ENCODE measurements at regions not wholly inside any gene's neighbourhood (a gene's known extent, or its start where the extent isn't known, plus 50 kb on each side); places are given as distances from the start of the nearest gene placed in this dataset.

GRCh38 chr2:19759880-19760279, 141.9 kb downstream of the TTC32 start:
- DNase-seq, result no peak
- Mint-ChIP-seq H3K27ac (no peak overlapping the region), H3K27me3 (peaks cover 3% of the 10 kb centered on the region), H3K36me3 (ENCODE audit: low read depth) (no peaks in the 10 kb centered on the region), H3K4me1 (no peaks in the 10 kb centered on the region), H3K9me3 (no peaks in the 10 kb centered on the region), H3K4me3 (no peak overlapping the region)
- intact Hi-C loops (cut with micrococcal nuclease), result no loop called here

GRCh38 chr2:19758658-19759057, 143.1 kb downstream of the TTC32 start:
- no peak for DNase-seq
- no peak overlapping the region for H3K27ac Mint-ChIP-seq
- H3K27me3 Mint-ChIP-seq, result peaks cover 3% of the 10 kb centered on the region
- H3K36me3 Mint-ChIP-seq (ENCODE audit: low read depth), result no peaks in the 10 kb centered on the region
- H3K4me1 Mint-ChIP-seq, result no peaks in the 10 kb centered on the region
- no peak overlapping the region for H3K4me3 Mint-ChIP-seq
- no peaks in the 10 kb centered on the region for H3K9me3 Mint-ChIP-seq
- intact Hi-C loops (cut with micrococcal nuclease), result no loop called here

- intact Hi-C loops (cut with micrococcal nuclease), result no loop called here
- H3K9me3 Mint-ChIP-seq, result no peaks in the 10 kb centered on the region
- H3K4me3 Mint-ChIP-seq, result no peak overlapping the region
- DNase-seq, result no peak
- H3K4me1 Mint-ChIP-seq, result no peaks in the 10 kb centered on the region
- H3K27ac Mint-ChIP-seq, result no peak overlapping the region
- peaks cover 3% of the 10 kb centered on the region for H3K27me3 Mint-ChIP-seq
- H3K36me3 Mint-ChIP-seq (ENCODE audit: low read depth), result no peaks in the 10 kb centered on the region
Observed at GRCh38 chr2:19757586-19757985, 144.2 kb downstream of the TTC32 start.

- intact Hi-C loops (cut with micrococcal nuclease), result no loop called here
- no peak for DNase-seq
- Mint-ChIP-seq H3K27me3 (peaks cover 3% of the 10 kb centered on the region), H3K4me1 (no peaks in the 10 kb centered on the region), H3K9me3 (no peaks in the 10 kb centered on the region), H3K36me3 (ENCODE audit: low read depth) (no peaks in the 10 kb centered on the region), H3K27ac (no peak overlapping the region), H3K4me3 (no peak overlapping the region)
Observed at GRCh38 chr2:19754907-19755306, 146.9 kb downstream of the TTC32 start.

GRCh38 chr2:19753818-19754217, 148.0 kb downstream of the TTC32 start:
- intact Hi-C loops (cut with micrococcal nuclease), result no loop called here
- Mint-ChIP-seq H3K27me3 (peaks cover 2% of the 10 kb centered on the region), H3K27ac (no peak overlapping the region), H3K9me3 (no peaks in the 10 kb centered on the region), H3K4me3 (no peak overlapping the region), H3K36me3 (ENCODE audit: low read depth) (no peaks in the 10 kb centered on the region), H3K4me1 (no peaks in the 10 kb centered on the region)
- no peak for DNase-seq

- no peaks in the 10 kb centered on the region for H3K4me1 Mint-ChIP-seq
Observed at GRCh38 chr2:19753314-19753713, 148.5 kb downstream of the TTC32 start.

GRCh38 chr2:19752500-19752899, 149.3 kb downstream of the TTC32 start:
- Mint-ChIP-seq H3K36me3 (ENCODE audit: low read depth) (no peaks in the 10 kb centered on the region), H3K4me1 (no peaks in the 10 kb centered on the region), H3K27ac (no peak overlapping the region), H3K4me3 (no peak overlapping the region), H3K9me3 (no peaks in the 10 kb centered on the region), H3K27me3 (no peaks in the 10 kb centered on the region)
- no peak for DNase-seq
- intact Hi-C loops (cut with micrococcal nuclease), result no loop called here

More at GRCh38 chr2:19753314-19753713, 148.5 kb downstream of the TTC32 start:
- intact Hi-C loops (cut with micrococcal nuclease), result no loop called here
- DNase-seq, result no peak
- no peak overlapping the region for H3K4me3 Mint-ChIP-seq
- H3K27me3 Mint-ChIP-seq, result no peaks in the 10 kb centered on the region
- H3K36me3 Mint-ChIP-seq (ENCODE audit: low read depth), result no peaks in the 10 kb centered on the region
- H3K27ac Mint-ChIP-seq, result no peak overlapping the region
- no peaks in the 10 kb centered on the region for H3K9me3 Mint-ChIP-seq

- Mint-ChIP-seq H3K9me3 (no peaks in the 10 kb centered on the region), H3K27me3 (no peaks in the 10 kb centered on the region), H3K36me3 (ENCODE audit: low read depth) (no peaks in the 10 kb centered on the region), H3K27ac (no peak overlapping the region), H3K4me3 (no peak overlapping the region), H3K4me1 (no peaks in the 10 kb centered on the region)
- intact Hi-C loops (cut with micrococcal nuclease), result no loop called here
- no peak for DNase-seq
Observed at GRCh38 chr2:19751631-19752030, 150.2 kb downstream of the TTC32 start.

GRCh38 chr2:19750136-19750535, 151.6 kb downstream of the TTC32 start:
- no peak for DNase-seq
- Mint-ChIP-seq H3K36me3 (ENCODE audit: low read depth) (no peaks in the 10 kb centered on the region), H3K4me3 (no peak overlapping the region), H3K4me1 (no peaks in the 10 kb centered on the region), H3K27me3 (no peaks in the 10 kb centered on the region), H3K27ac (no peak overlapping the region), H3K9me3 (no peaks in the 10 kb centered on the region)
- intact Hi-C loops (cut with micrococcal nuclease), result no loop called here

GRCh38 chr2:19749507-19749836, 152.3 kb downstream of the TTC32 start:
- DNase-seq, result no peak
- H3K9me3 Mint-ChIP-seq, result no peaks in the 10 kb centered on the region
- H3K4me1 Mint-ChIP-seq, result no peaks in the 10 kb centered on the region
- H3K36me3 Mint-ChIP-seq (ENCODE audit: low read depth), result no peaks in the 10 kb centered on the region
- no peak overlapping the region for H3K27ac Mint-ChIP-seq
- intact Hi-C loops (cut with micrococcal nuclease), result no loop called here
- H3K4me3 Mint-ChIP-seq, result no peak overlapping the region
- H3K27me3 Mint-ChIP-seq, result no peaks in the 10 kb centered on the region

GRCh38 chr2:19748711-19749506, 152.9 kb downstream of the TTC32 start:
- intact Hi-C loops (cut with micrococcal nuclease), result no loop called here
- H3K9me3 Mint-ChIP-seq, result no peaks in the 10 kb centered on the region
- no peak overlapping the region for H3K4me3 Mint-ChIP-seq
- DNase-seq, result no peak
- H3K27ac Mint-ChIP-seq, result no peak overlapping the region
- no peaks in the 10 kb centered on the region for H3K27me3 Mint-ChIP-seq
- H3K4me1 Mint-ChIP-seq, result no peaks in the 10 kb centered on the region
- no peaks in the 10 kb centered on the region for H3K36me3 Mint-ChIP-seq (ENCODE audit: low read depth)

GRCh38 chr2:19748073-19748375, 153.8 kb downstream of the TTC32 start:
- Mint-ChIP-seq H3K4me3 (no peak overlapping the region), H3K9me3 (no peaks in the 10 kb centered on the region), H3K36me3 (ENCODE audit: low read depth) (no peaks in the 10 kb centered on the region), H3K27me3 (no peaks in the 10 kb centered on the region), H3K4me1 (no peaks in the 10 kb centered on the region), H3K27ac (no peak overlapping the region)
- intact Hi-C loops (cut with micrococcal nuclease), result no loop called here
- no peak for DNase-seq

- intact Hi-C loops (cut with micrococcal nuclease), result no loop called here
- H3K27me3 Mint-ChIP-seq, result no peaks in the 10 kb centered on the region
- no peaks in the 10 kb centered on the region for H3K9me3 Mint-ChIP-seq
- no peaks in the 10 kb centered on the region for H3K36me3 Mint-ChIP-seq (ENCODE audit: low read depth)
- H3K4me1 Mint-ChIP-seq, result no peaks in the 10 kb centered on the region
- no peak for DNase-seq
- no peak overlapping the region for H3K27ac Mint-ChIP-seq
- H3K4me3 Mint-ChIP-seq, result no peak overlapping the region
Observed at GRCh38 chr2:19747310-19748072, 154.3 kb downstream of the TTC32 start.

- no peaks in the 10 kb centered on the region for H3K36me3 Mint-ChIP-seq (ENCODE audit: low read depth)
- intact Hi-C loops (cut with micrococcal nuclease), result no loop called here
- no peak overlapping the region for H3K27ac Mint-ChIP-seq
- no peak for DNase-seq
- H3K4me3 Mint-ChIP-seq, result no peak overlapping the region
- H3K27me3 Mint-ChIP-seq, result no peaks in the 10 kb centered on the region
- H3K9me3 Mint-ChIP-seq, result no peaks in the 10 kb centered on the region
- no peaks in the 10 kb centered on the region for H3K4me1 Mint-ChIP-seq
Observed at GRCh38 chr2:19746611-19747309, 155.0 kb downstream of the TTC32 start.

All from activated CD4-positive, alpha-beta T cell treated with anti-CD3 and anti-CD28 coated beads, Interleukin-2, amount 10 ng/mL, durations not matched to agents 24 days and 14 days (primary cell).